ENCODE measurements at regions not wholly inside any gene's neighbourhood (a gene's known extent, or its start where the extent isn't known, plus 50 kb on each side); places are given as distances from the start of the nearest gene placed in this dataset.

GRCh38 chr3:102068736-102069135 is 219.4 kb downstream of the NFKBIZ start:
- TF ChIP-seq CTCF (IDR thresholded peaks at IDR 0.05): no peak
- intact Hi-C loops (cut with micrococcal nuclease): no loop called here
- no peaks in the 10 kb centered on the region for H3K4me1 ChIP-seq (ENCODE audit: control insufficient read depth in 1 of 2, insufficient read depth in 2 of 2, low read length in 2 of 2)

GRCh38 chr3:102069211-102069662 is 219.9 kb downstream of the NFKBIZ start:
- no peaks in the 10 kb centered on the region for H3K36me3 Mint-ChIP-seq
- no peaks in the 10 kb centered on the region for H3K79me2 ChIP-seq (ENCODE audit: insufficient read depth, low read length)
- H3K4me1 ChIP-seq (ENCODE audit: control insufficient read depth in 1 of 2, insufficient read depth in 2 of 2, low read length in 2 of 2): no peaks in the 10 kb centered on the region
- H3K27ac Mint-ChIP-seq: no peak overlapping the region
- no peaks in the 10 kb centered on the region for H4K20me1 ChIP-seq (ENCODE audit: insufficient read depth, low read length)
- no peaks in the 10 kb centered on the region for H3K9me3 ChIP-seq (replicated peaks in 1 of 2; ENCODE audit: control insufficient read depth in 1 of 2, insufficient read depth in 1 of 2, low read length in 2 of 2)
- no peaks in the 10 kb centered on the region for H3K27me3 Mint-ChIP-seq (ENCODE audit: low read depth in 3 of 3)
- no peak overlapping the region for H2AFZ ChIP-seq (ENCODE audit: insufficient read depth, low read depth, low read length, poor library complexity, severe bottlenecking)
- intact Hi-C loops (cut with micrococcal nuclease): no loop called here
- no peak overlapping the region for H3K4me3 Mint-ChIP-seq
- no peak overlapping the region for H3K4me3 ChIP-seq (replicated peaks in 1 of 3; ENCODE audit: low read depth in 2 of 3, low read length in 3 of 3)
- H3K9me3 Mint-ChIP-seq: peaks cover 0 to 3% (median 0%) of the 10 kb centered on the region in 7 donors
- H3K27ac ChIP-seq (ENCODE audit: low read depth in 1 of 2, low read length in 2 of 2): no peak overlapping the region
- no peaks in the 10 kb centered on the region for H3K27me3 ChIP-seq (ENCODE audit: control insufficient read depth in 2 of 2, insufficient read depth in 2 of 2, low read length in 2 of 2)
- TF ChIP-seq CTCF (IDR thresholded peaks at IDR 0.05): no peak
- no peak overlapping the region for H3K9ac ChIP-seq (ENCODE audit: insufficient read depth, low read length, poor library complexity, severe bottlenecking)
- no peak overlapping the region for H3K4me2 ChIP-seq (replicated peaks; ENCODE audit: extremely low read depth, low read length, poor library complexity, severe bottlenecking)
- DNase-seq: no peak
- H3K4me1 Mint-ChIP-seq: no peaks in the 10 kb centered on the region
- no CpG with 5 or more reads among the region's 1 CpG for WGBS (ENCODE audit: insufficient coverage)
- no peaks in the 10 kb centered on the region for H3K36me3 ChIP-seq (replicated peaks in 1 of 2; ENCODE audit: control insufficient read depth in 1 of 2, insufficient read depth in 2 of 2, low read length in 2 of 2)

More at GRCh38 chr3:102068736-102069135, 219.4 kb downstream of the NFKBIZ start:
- Mint-ChIP-seq H3K27ac (no peak overlapping the region), H3K4me1 (no peaks in the 10 kb centered on the region), H3K4me3 (no peak overlapping the region), H3K36me3 (no peaks in the 10 kb centered on the region), H3K9me3 (peaks cover 0 to 4% (median 0%) of the 10 kb centered on the region in 7 donors), H3K27me3 (ENCODE audit: low read depth in 3 of 3) (no peaks in the 10 kb centered on the region)
- H3K27ac ChIP-seq (ENCODE audit: low read depth in 1 of 2, low read length in 2 of 2): no peak overlapping the region
- H4K20me1 ChIP-seq (ENCODE audit: insufficient read depth, low read length): no peaks in the 10 kb centered on the region
- H3K9ac ChIP-seq (ENCODE audit: insufficient read depth, low read length, poor library complexity, severe bottlenecking): no peak overlapping the region
- 100% methylated on average over 2 of the region's 2 CpGs for WGBS (ENCODE audit: insufficient coverage)
- no peaks in the 10 kb centered on the region for H3K79me2 ChIP-seq (ENCODE audit: insufficient read depth, low read length)
- no peaks in the 10 kb centered on the region for H3K27me3 ChIP-seq (ENCODE audit: control insufficient read depth in 2 of 2, insufficient read depth in 2 of 2, low read length in 2 of 2)
- H3K4me2 ChIP-seq (replicated peaks; ENCODE audit: extremely low read depth, low read length, poor library complexity, severe bottlenecking): no peak overlapping the region
- no peaks in the 10 kb centered on the region for H3K9me3 ChIP-seq (replicated peaks in 1 of 2; ENCODE audit: control insufficient read depth in 1 of 2, insufficient read depth in 1 of 2, low read length in 2 of 2)
- no peak overlapping the region for H2AFZ ChIP-seq (ENCODE audit: insufficient read depth, low read depth, low read length, poor library complexity, severe bottlenecking)
- no peak overlapping the region for H3K4me3 ChIP-seq (replicated peaks in 1 of 3; ENCODE audit: low read depth in 2 of 3, low read length in 3 of 3)
- H3K36me3 ChIP-seq (replicated peaks in 1 of 2; ENCODE audit: control insufficient read depth in 1 of 2, insufficient read depth in 2 of 2, low read length in 2 of 2): no peaks in the 10 kb centered on the region
- no peak for DNase-seq
